ENCODE measurements at regions not wholly inside any gene's neighbourhood (a gene's known extent, or its start where the extent isn't known, plus 50 kb on each side); places are given as distances from the start of the nearest gene placed in this dataset.

DNA sequence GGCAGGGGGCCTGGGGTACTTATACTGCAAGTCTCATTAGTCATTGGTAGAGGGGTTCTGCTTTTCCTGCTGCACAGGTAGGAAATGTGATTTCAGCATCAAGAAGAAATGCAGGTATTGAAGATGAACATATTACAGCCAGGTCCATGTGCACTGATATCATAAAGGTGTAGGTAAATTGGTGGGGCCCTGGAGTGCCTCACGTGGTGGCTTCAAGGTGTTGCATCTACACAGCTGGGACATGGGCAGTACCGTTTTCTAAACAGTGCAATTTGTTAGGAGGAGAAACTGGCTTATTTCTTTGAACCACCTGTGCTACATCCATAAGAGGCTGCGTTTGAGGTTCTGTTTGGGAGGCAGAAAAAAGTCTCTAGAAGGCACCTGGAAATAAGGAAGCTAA, 618.1 kb upstream of the RBFOX1 start:
- Histone ChIP-seq H3K4me3 (no peak overlapping the region), H3K4me1 (no peaks in the 10 kb centered on the region), H3K36me3 (no peaks in the 10 kb centered on the region), H3K27me3 (replicated peaks in 1 of 7) (no peaks in the 10 kb centered on the region), H3K9me3 (peaks cover 0 to 32% (median 9%) of the 10 kb centered on the region in 8 donors), H3K27ac (no peak overlapping the region)
- TF ChIP-seq POLR2AphosphoS5 (IDR thresholded peaks at IDR 0.05) (no peak), POLR2A (IDR thresholded peaks at IDR 0.05) (no peak)
- TF ChIP-seq, protein P1, sequence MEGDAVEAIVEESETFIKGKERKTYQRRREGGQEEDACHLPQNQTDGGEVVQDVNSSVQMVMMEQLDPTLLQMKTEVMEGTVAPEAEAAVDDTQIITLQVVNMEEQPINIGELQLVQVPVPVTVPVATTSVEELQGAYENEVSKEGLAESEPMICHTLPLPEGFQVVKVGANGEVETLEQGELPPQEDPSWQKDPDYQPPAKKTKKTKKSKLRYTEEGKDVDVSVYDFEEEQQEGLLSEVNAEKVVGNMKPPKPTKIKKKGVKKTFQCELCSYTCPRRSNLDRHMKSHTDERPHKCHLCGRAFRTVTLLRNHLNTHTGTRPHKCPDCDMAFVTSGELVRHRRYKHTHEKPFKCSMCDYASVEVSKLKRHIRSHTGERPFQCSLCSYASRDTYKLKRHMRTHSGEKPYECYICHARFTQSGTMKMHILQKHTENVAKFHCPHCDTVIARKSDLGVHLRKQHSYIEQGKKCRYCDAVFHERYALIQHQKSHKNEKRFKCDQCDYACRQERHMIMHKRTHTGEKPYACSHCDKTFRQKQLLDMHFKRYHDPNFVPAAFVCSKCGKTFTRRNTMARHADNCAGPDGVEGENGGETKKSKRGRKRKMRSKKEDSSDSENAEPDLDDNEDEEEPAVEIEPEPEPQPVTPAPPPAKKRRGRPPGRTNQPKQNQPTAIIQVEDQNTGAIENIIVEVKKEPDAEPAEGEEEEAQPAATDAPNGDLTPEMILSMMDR (IDR thresholded peaks at IDR 0.05 in 8 of 11, conservative IDR thresholded peaks at IDR 0.05 in 3 of 11), result no peak
- DNase-seq, result no peak
- intact Hi-C loops (cut with DNase I; ENCODE audit: low total_unique reads), result no loop called here
- 52 to 57% (median 54%) methylated on average over 3 of the region's 3 CpGs for WGBS, 5 donors

GRCh38 chr16:6709736-6710135, 622.9 kb upstream of the RBFOX1 start:
- intact Hi-C loops (cut with DNase I; ENCODE audit: low total_unique reads), result no loop called here
- Histone ChIP-seq H3K4me1 (no peaks in the 10 kb centered on the region), H3K27me3 (replicated peaks in 1 of 7) (no peaks in the 10 kb centered on the region), H3K4me3 (no peak overlapping the region), H3K27ac (no peak overlapping the region), H3K36me3 (no peaks in the 10 kb centered on the region), H3K9me3 (peaks cover 0 to 24% (median 7%) of the 10 kb centered on the region in 8 donors)
- DNase-seq, result no peak
- TF ChIP-seq, protein P1 (IDR thresholded peaks at IDR 0.05 in 8 of 11, conservative IDR thresholded peaks at IDR 0.05 in 3 of 11), result no peak
- WGBS, 5 donors, result 82 to 91% (median 84%) methylated on average over 9 of the region's 9 CpGs

DNA sequence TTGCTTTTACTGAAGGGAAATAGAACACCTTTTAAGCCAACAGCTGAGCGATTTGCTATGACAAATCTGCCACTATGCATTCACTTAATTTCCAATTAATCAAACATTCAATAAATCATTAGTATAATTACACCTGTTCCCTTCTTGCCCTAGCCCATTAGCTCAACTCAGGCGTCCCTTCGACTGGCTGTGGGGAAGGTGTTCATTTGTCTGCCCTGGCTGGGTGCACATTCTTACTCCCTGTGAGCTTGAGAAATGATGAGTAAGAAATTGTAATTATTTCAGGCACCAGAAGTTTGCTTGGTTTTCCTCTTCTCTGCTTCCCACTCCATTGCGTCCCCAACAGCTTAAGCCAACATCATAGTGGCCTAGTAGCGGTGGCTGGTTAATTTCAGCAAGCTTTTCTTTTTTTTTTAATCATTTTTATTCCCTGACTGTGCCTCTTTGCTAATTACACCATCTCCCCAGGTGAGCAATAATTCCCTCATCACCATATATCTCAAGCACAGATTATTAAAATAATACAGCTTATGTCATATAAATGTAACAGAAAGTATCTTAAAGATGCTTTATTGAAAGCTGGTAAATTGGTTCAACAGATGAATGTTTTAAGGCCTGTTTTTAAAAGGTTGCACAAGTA, 623.9 kb upstream of the RBFOX1 start:
- Histone ChIP-seq H3K4me1 (no peaks in the 10 kb centered on the region), H3K4me3 (no peak overlapping the region), H3K36me3 (no peaks in the 10 kb centered on the region), H3K27ac (no peak overlapping the region), H3K27me3 (replicated peaks in 1 of 7) (no peaks in the 10 kb centered on the region), H3K9me3 (peaks cover 0 to 21% (median 5%) of the 10 kb centered on the region in 8 donors)
- intact Hi-C loops (cut with DNase I; ENCODE audit: low total_unique reads), result no loop called here
- TF ChIP-seq, protein P1 (IDR thresholded peaks at IDR 0.05 in 8 of 11, conservative IDR thresholded peaks at IDR 0.05 in 3 of 11), result no peak
- 76 to 87% (median 84%) methylated on average over 5 of the region's 5 CpGs for WGBS, 5 donors
- no peak for DNase-seq

- Histone ChIP-seq H3K27ac (no peak overlapping the region), H3K4me1 (no peaks in the 10 kb centered on the region), H3K4me3 (no peak overlapping the region), H3K36me3 (no peaks in the 10 kb centered on the region), H3K9me3 (peaks cover 0 to 13% (median 0%) of the 10 kb centered on the region in 8 donors), H3K27me3 (replicated peaks in 1 of 7) (no peaks in the 10 kb centered on the region)
- TF ChIP-seq POLR2AphosphoS5 (IDR thresholded peaks at IDR 0.05) (no peak), POLR2A (IDR thresholded peaks at IDR 0.05) (no peak)
- TF ChIP-seq, protein P1 (IDR thresholded peaks at IDR 0.05 in 8 of 11, conservative IDR thresholded peaks at IDR 0.05 in 3 of 11), result no peak
- WGBS, 5 donors, result 50 to 73% (median 54%) methylated on average over 7 of the region's 7 CpGs
- DNase-seq, result no peak
- intact Hi-C loops (cut with DNase I; ENCODE audit: low total_unique reads), result no loop called here
These were observed 628.2 kb upstream of the RBFOX1 start for GRCh38 chr16:6704306-6704930.
